WTC11 (cell line): ENCODE measurements at regions not wholly inside any gene's neighbourhood (a gene's known extent, or its start where the extent isn't known, plus 50 kb on each side); places are given as distances from the start of the nearest gene placed in this dataset.
A peak's percentile ranks its signal among the peaks of the same experiment; 100 is the strongest.

ENCODE experiments used
- ATAC-seq: fragments of 200-7000 bp; cut with Tn5 transposase; 2 replicates; pipeline ENCODE4 v1.10.0; 2021; ENCODE audit warnings: mild to moderate bottlenecking, moderate library complexity
- CTCF ChIA-PET: fragments of 300-600 bp; sonication (Branson Sonifier 250); formaldehyde crosslinking; loops from one replicate; lab custom pipeline; 2021; ENCODE audit warnings: antibody characterized with exemption; lab: Charles Lee
- POLR2A ChIA-PET: fragments of 350-600 bp; sonication (Branson Sonifier 250); formaldehyde crosslinking; loops from one replicate; lab custom pipeline; 2021; ENCODE audit warnings: antibody characterized with exemption; lab: Charles Lee
- DNase-seq: peaks from one replicate; pipeline ENCODE4 v3.0.0; 2021; ENCODE audit warnings: low spot score
- H3K27ac Mint-ChIP-seq: 2 replicates; pipeline ENCODE4 v1.8.0; 2021; ENCODE audit warnings: mixed read lengths
- H3K27me3 Mint-ChIP-seq: 2 replicates; pipeline ENCODE4 v1.8.0; 2021; ENCODE audit warnings: low read depth, mild to moderate bottlenecking, moderate library complexity, mixed read lengths
- H3K36me3 Mint-ChIP-seq: 2 replicates; pipeline ENCODE4 v1.8.0; 2021; ENCODE audit warnings: mixed read lengths
- H3K4me1 Mint-ChIP-seq: 2 replicates; pipeline ENCODE4 v1.8.0; 2022; ENCODE audit warnings: mixed read lengths
- H3K4me3 Mint-ChIP-seq: 2 replicates; pipeline ENCODE4 v1.8.0; 2021; ENCODE audit warnings: mild to moderate bottlenecking, moderate library complexity, mixed read lengths
- H3K9me3 Mint-ChIP-seq: 2 replicates; pipeline ENCODE4 v1.8.0; 2021; ENCODE audit warnings: mixed read lengths
- CREB1 ChIP-seq: sonication (generic); formaldehyde crosslinking; IDR thresholded peaks from 2 replicates; pipeline ENCODE4 v1.8.0; 2023; ENCODE audit warnings: mild to moderate bottlenecking, missing genetic modification reagents
- CTCF ChIP-seq: fragments of 200-600 bp; IDR thresholded peaks from 2 replicates; pipeline ENCODE4 v1.8.0; 2022; ENCODE audit warnings: antibody characterized with exemption
- ELF4 ChIP-seq: sonication (generic); formaldehyde crosslinking; IDR thresholded peaks from 2 replicates; pipeline ENCODE4 v1.8.1; 2022; ENCODE audit warnings: low read depth, mild to moderate bottlenecking, moderate library complexity, missing genetic modification reagents
- ERG ChIP-seq: fragments of 250-450 bp; sonication (Bioruptor Pico); IDR thresholded peaks from 2 replicates; pipeline ENCODE4 v1.8.0; 2021; ENCODE audit warnings: mild to moderate bottlenecking
- ETV6 ChIP-seq: sonication (generic); formaldehyde crosslinking; IDR thresholded peaks from 2 replicates; pipeline ENCODE4 v1.8.1; 2022; ENCODE audit warnings: mild to moderate bottlenecking, missing genetic modification reagents
- GABPB1 ChIP-seq: sonication (generic); formaldehyde crosslinking; IDR thresholded peaks from 2 replicates; pipeline ENCODE4 v1.8.1; 2023; ENCODE audit warnings: mild to moderate bottlenecking, missing genetic modification reagents
- MAX ChIP-seq: sonication (generic); formaldehyde crosslinking; IDR thresholded peaks from 2 replicates; pipeline ENCODE4 v1.8.0; 2022; ENCODE audit warnings: mild to moderate bottlenecking, missing genetic modification reagents
- MYBL2 ChIP-seq: sonication (generic); formaldehyde crosslinking; IDR thresholded peaks from 2 replicates; pipeline ENCODE4 v1.8.1; 2023; ENCODE audit warnings: mild to moderate bottlenecking, moderate library complexity, missing genetic modification reagents
- NR1H2 ChIP-seq: sonication (generic); formaldehyde crosslinking; IDR thresholded peaks from 2 replicates; pipeline ENCODE4 v1.9.0; 2021; ENCODE audit warnings: mild to moderate bottlenecking, moderate library complexity, missing genetic modification reagents
- OVOL2 ChIP-seq: fragments of 250-450 bp; sonication (Bioruptor Pico); IDR thresholded peaks from 2 replicates; pipeline ENCODE4 v1.9.0; 2021; ENCODE audit warnings: mild to moderate bottlenecking, borderline replicate concordance
- SOX15 ChIP-seq: fragments of 250-450 bp; sonication (Bioruptor Pico); IDR thresholded peaks from 2 replicates; pipeline ENCODE4 v1.9.0; 2021; ENCODE audit warnings: mild to moderate bottlenecking
- SP1 ChIP-seq: sonication (generic); formaldehyde crosslinking; conservative IDR thresholded peaks from 2 replicates; pipeline ENCODE4 v1.8.1; 2022; ENCODE audit warnings: missing genetic modification reagents
- TEAD4 ChIP-seq: sonication (generic); formaldehyde crosslinking; IDR thresholded peaks from 2 replicates; pipeline ENCODE4 v1.8.0; 2022; ENCODE audit warnings: mild to moderate bottlenecking, missing genetic modification reagents
- TP53 ChIP-seq: sonication (generic); formaldehyde crosslinking; IDR thresholded peaks from 2 replicates; pipeline ENCODE4 v1.8.1; 2023; ENCODE audit warnings: mild to moderate bottlenecking, missing genetic modification reagents
- USF1 ChIP-seq: sonication (generic); formaldehyde crosslinking; IDR thresholded peaks from 2 replicates; pipeline ENCODE4 v1.8.0; 2022; ENCODE audit warnings: mild to moderate bottlenecking, missing genetic modification reagents
- ZBTB21 ChIP-seq: sonication (generic); formaldehyde crosslinking; IDR thresholded peaks from 2 replicates; pipeline ENCODE4 v1.8.1; 2023; ENCODE audit warnings: mild to moderate bottlenecking, missing genetic modification reagents, borderline replicate concordance

GRCh38 chr3:83769791-83770663, 1188.8 kb upstream of the CADM2 start:
- no peak overlapping the region for H3K27ac Mint-ChIP-seq
- peaks cover 8% of the 10 kb centered on the region for H3K9me3 Mint-ChIP-seq
- peak; percentile 59 for ATAC-seq
- no peaks in the 10 kb centered on the region for H3K27me3 Mint-ChIP-seq
- CTCF ChIA-PET, result no interaction called here
- TF ChIP-seq TP53 (no peak), GABPB1 (CRISPR knock-in tag) (no peak), MAX (no peak), ETV6 (CRISPR knock-in tag) (no peak), OVOL2 (CRISPR knock-in tag) (no peak), ELF4 (CRISPR knock-in tag) (no peak), MYBL2 (CRISPR knock-in tag) (no peak), ERG (CRISPR knock-in tag) (no peak), CTCF (no peak), ZBTB21 (CRISPR knock-in tag) (no peak), TEAD4 (CRISPR knock-in tag) (no peak), NR1H2 (no peak), SP1 (CRISPR knock-in tag) (no peak), SOX15 (CRISPR knock-in tag) (no peak)
- TF ChIP-seq, all 79 proteins: peak for 0
- no peak overlapping the region for H3K4me3 Mint-ChIP-seq
- POLR2A ChIA-PET, result no interaction called here
- no peak for DNase-seq
- H3K4me1 Mint-ChIP-seq, result no peaks in the 10 kb centered on the region
- H3K36me3 Mint-ChIP-seq, result no peaks in the 10 kb centered on the region

- CTCF ChIA-PET, result no interaction called here
- ATAC-seq, result 0 out of 2 replicates have a peak, but pooled peaks have one; percentile 22
- no peaks in the 10 kb centered on the region for H3K4me1 Mint-ChIP-seq
- no peak overlapping the region for H3K27ac Mint-ChIP-seq
- no peaks in the 10 kb centered on the region for H3K36me3 Mint-ChIP-seq
- no peaks in the 10 kb centered on the region for H3K27me3 Mint-ChIP-seq
- POLR2A ChIA-PET, result no interaction called here
- H3K9me3 Mint-ChIP-seq, result peaks cover 8% of the 10 kb centered on the region
- no peak for DNase-seq
- TF ChIP-seq TEAD4 (CRISPR knock-in tag) (no peak), USF1 (no peak), CTCF (no peak), CREB1 (CRISPR knock-in tag) (no peak)
- H3K4me3 Mint-ChIP-seq, result no peak overlapping the region
These were observed 1188.0 kb upstream of the CADM2 start for GRCh38 chr3:83770664-83771402.
